HG03025 (cell line): ENCODE measurements at regions not wholly inside any gene's neighbourhood (a gene's known extent, or its start where the extent isn't known, plus 50 kb on each side); places are given as distances from the start of the nearest gene placed in this dataset.
"Not testable (repeated sequence)": the region's sequence is repeated elsewhere in the genome, so short reads cannot be mapped to it uniquely, and the experiment has no call there.

Source experiments
- ATAC-seq: cut with Tn5 transposase; IDR thresholded peaks from one replicate; pipeline ENCODE4 v1.9.1; 2021; ENCODE audit warnings: mild to moderate bottlenecking, moderate library complexity; ENCODE audit not compliant: unreplicated experiment, low FRiP score

- ATAC-seq, result no peak
Measured at GRCh38 chr12:17137396-17137795, 531.4 kb upstream of the LMO3 start.

DNA sequence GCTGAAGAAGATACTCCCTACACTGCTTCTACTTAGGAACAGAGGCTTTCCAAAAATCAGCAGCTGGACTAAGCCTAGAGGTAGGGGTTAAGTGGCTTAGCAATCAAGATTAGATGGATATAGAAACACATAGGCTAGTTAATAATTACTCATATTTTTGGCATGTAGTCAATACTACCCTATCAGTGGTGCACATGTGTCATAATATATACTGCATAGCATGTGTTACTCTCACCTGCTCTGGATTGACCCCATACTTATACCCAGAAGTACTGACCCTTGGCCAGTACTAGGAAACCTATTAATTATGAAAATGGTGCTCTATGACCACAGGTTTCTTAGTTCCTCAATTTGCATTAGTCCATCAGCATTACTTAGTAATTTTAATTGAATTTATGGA lies 528.4 kb upstream of the LMO3 start:
- no peak for ATAC-seq

GRCh38 chr12:17132336-17132735 lies 526.4 kb upstream of the LMO3 start:
- ATAC-seq, result no peak

DNA sequence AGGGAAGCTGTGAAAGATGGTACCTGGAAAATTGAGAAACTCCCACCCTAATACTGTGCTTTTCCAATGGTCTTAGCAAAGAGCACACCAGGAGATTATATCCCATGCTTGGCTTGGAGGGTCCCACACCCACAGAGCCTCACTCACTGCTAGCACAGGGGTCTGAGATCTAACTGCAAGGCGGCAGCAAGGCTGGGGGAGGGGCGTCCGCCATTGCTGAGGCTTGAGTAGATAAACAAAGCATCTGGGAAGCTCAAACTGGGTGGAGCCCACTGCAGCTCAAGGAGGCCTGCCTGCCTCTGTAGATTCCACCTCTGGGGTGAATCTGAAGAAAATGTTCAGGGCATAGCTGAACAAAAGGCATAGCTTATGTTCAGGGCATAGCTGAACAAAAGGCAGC lies 510.6 kb upstream of the LMO3 start:
- not testable (repeated sequence) for ATAC-seq

DNA sequence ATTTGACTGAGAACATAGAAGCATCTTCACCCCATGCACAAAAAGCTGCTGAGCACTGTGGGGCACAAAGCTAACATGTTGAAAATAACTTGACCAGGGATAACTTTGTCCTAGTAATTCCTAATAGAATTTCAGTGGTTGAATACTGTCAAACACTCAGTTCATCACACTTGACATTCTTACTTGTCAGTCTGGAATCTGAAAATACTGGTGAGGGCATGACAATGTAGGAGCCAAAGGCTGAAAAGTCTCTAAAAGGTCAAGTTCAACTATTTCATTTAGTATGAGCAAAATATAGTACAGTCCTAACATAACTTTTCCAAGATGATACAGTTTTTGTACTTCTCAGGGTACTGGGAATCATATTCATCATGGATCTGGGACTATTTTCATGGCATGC lies 504.4 kb upstream of the LMO3 start:
- ATAC-seq, result no peak

- no peak for ATAC-seq
Measured at GRCh38 chr12:17108877-17109541, 503.0 kb upstream of the LMO3 start.

GRCh38 chr12:17104801-17105200 lies 498.8 kb upstream of the LMO3 start:
- ATAC-seq, result no peak

DNA sequence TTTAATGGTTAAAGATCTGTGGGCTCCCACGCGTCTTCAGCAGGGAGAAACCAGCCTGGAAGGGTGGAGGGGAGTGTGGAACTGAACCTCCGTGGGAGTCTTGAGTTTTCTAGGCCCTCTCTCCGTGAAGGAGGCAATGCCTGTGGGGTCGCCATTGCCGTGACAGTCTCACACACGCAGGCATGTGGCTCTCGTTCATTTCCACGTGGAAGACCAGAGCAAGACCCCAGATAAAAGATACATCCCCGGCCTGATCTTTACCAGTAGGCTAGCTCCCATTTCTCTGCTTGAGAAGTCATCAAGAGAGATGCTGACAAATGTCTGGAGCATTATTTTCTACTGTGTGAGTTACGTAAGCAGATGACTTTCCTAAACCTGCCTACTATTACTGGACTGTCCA lies 491.7 kb upstream of the LMO3 start:
- no peak for ATAC-seq

- ATAC-seq, result no peak
Measured at GRCh38 chr12:17084831-17085230, 478.9 kb upstream of the LMO3 start.

DNA sequence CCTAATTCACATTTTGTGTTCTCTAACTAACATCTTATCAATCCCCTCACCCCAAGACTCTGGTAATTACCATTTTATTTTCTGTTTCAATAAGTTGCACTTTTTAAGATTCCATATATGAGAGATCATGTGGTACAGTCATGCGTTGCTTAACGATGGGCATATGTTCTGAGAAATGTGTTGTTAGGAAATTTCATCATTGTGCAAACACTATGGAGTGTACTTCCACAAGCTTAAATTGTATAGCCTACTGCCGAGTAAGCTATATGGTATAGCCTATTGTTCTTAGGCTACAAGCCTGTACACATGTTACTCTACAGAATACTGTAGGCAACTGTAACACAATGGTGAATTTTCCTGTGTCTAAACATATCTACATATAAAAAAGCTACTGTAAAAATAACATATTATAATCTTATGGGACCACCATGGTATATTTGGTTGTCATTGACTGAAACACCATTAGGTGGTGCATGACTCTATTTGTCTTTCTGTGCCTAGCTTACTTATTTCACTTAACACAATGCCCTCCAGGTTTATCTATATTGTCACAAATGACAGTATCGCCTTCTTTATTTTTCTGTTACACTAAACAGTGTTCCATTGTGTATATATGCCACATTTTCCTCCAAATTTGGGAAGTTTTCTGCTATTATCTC lies 473.4 kb upstream of the LMO3 start:
- ATAC-seq, result no peak

DNA sequence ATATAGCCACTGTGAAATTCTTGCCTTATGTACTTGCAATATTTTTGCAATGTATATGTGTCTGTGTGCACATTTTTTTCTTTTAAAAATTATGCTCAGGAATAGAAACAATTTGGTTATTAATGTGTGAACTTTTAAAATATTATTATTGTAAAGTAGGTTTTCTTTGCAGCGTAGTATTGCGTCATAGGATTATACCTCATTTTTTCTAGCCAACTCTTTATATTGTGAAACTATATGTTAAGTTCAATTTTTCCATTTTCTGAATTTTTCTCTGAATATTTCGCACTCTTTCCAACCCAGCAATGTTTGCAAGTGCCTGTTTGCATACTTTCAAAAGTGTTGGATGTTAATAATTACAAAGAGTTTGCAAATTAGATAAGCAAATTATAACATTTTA lies 471.6 kb upstream of the LMO3 start:
- no peak for ATAC-seq

GRCh38 chr12:17076811-17077210 lies 470.8 kb upstream of the LMO3 start:
- no peak for ATAC-seq

GRCh38 chr12:17076028-17076744 lies 470.2 kb upstream of the LMO3 start:
- no peak for ATAC-seq

- ATAC-seq, result no peak
Measured at GRCh38 chr12:17064834-17065233, 458.9 kb upstream of the LMO3 start.

- ATAC-seq, result no peak
Measured at GRCh38 chr12:17062267-17063036, 456.5 kb upstream of the LMO3 start.

GRCh38 chr12:17060260-17060659 lies 454.3 kb upstream of the LMO3 start:
- ATAC-seq, result no peak

DNA sequence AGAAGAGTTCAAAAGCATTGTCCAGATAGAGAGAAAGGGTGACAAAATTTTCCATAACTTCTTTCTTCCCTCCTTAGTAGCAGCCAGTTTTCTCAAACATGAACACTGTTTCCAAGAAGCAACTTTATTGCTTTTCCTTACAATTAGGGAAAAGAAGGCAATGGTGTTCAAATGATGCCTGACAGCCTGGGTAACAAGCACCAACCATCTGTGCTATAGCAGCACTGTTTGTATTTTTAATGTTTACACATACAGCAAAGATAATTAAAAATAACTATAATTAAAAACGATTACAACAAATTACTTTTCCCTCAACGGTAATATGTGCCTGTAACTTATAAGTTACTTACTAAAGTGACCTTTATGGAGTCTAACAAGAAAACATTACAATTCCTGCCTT lies 450.6 kb upstream of the LMO3 start:
- ATAC-seq, result no peak

DNA sequence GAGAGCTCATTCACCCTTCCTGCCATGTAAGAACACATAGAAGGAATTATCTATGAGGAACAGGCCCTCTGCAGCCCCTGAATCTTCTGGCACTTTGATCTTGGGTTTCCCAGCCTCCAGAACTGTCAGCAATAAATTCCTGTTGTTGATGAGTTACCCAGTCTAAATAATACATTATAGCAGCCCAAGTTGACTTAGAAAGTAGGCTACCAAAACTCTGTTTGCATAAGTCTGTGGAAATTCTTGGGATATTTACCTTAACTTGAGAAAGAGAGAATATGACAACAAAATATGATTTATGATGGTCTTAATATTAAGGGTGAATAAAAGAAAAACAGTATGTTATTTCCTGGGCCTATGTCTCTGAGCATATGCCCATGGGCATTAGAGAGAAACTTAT lies 433.0 kb upstream of the LMO3 start:
- ATAC-seq, result no peak

DNA sequence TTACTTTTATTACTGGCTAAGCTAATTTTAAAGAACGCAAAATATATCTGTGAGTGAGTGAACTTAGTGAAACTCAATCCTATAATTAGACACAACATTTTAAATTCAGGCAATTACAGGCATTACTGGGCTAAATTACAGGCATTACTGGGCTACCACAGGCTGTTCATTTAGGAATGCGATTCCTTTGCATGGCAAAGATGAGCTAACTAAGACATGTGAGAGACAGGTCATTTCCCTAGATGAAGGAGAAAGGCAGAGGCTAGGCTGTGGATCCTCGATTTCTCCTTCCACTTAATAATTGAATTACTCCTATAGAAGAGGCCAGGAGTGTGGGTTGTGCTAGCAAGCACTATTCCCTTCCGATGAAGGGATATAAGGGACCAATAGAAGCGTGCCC lies 429.4 kb upstream of the LMO3 start:
- ATAC-seq, result no peak

GRCh38 chr12:17030338-17030737 lies 424.4 kb upstream of the LMO3 start:
- no peak for ATAC-seq

- no peak for ATAC-seq
Measured at GRCh38 chr12:17028348-17028747, 422.4 kb upstream of the LMO3 start.
